ENCODE measurements at regions not wholly inside any gene's neighbourhood (a gene's known extent, or its start where the extent isn't known, plus 50 kb on each side); places are given as distances from the start of the nearest gene placed in this dataset.
A peak's percentile ranks its signal among the peaks of the same experiment; 100 is the strongest.

GRCh38 chr6:47134476-47135189 is 92.5 kb upstream of the ADGRF1 start (continued):
- no peak for TF ChIP-seq ZBTB46 (CRISPR knock-in tag; IDR thresholded peaks at IDR 0.05; ENCODE audit: borderline replicate concordance)
- TF ChIP-seq NCOA5 (CRISPR knock-in tag; IDR thresholded peaks at IDR 0.05), result no peak
- no peak for TF ChIP-seq GRHL1 (CRISPR knock-in tag; conservative IDR thresholded peaks at IDR 0.05)
- no peak for TF ChIP-seq ATF6 (CRISPR knock-in tag; conservative IDR thresholded peaks at IDR 0.05)
- peak; percentile 61 for TF ChIP-seq HMGXB3 (CRISPR knock-in tag; IDR thresholded peaks at IDR 0.05; ENCODE audit: borderline replicate concordance)
- no peak for TF ChIP-seq KDM2A (CRISPR knock-in tag; IDR thresholded peaks at IDR 0.05; ENCODE audit: borderline replicate concordance, low read depth)
- no peak for TF ChIP-seq CSRNP1 (CRISPR knock-in tag; IDR thresholded peaks at IDR 0.05)
- TF ChIP-seq RELA (CRISPR knock-in tag; IDR thresholded peaks at IDR 0.05), result no peak
- TF ChIP-seq SSRP1 (CRISPR knock-in tag; IDR thresholded peaks at IDR 0.05), result peak; percentile 79; the same call in 1 of the 2 replicates
- no peak for TF ChIP-seq ZSCAN21 (CRISPR knock-in tag; IDR thresholded peaks at IDR 0.05; ENCODE audit: borderline replicate concordance)
- TF ChIP-seq ZNF446 (CRISPR knock-in tag; IDR thresholded peaks at IDR 0.05), result no peak
- TF ChIP-seq NFATC3 (CRISPR knock-in tag; IDR thresholded peaks at IDR 0.05), result no peak
- no peak for TF ChIP-seq SIN3B (IDR thresholded peaks at IDR 0.05; ENCODE audit: low read length)
- no peak for TF ChIP-seq GABPB1 (CRISPR knock-in tag; IDR thresholded peaks at IDR 0.05)
- TF ChIP-seq ZNF501 (CRISPR knock-in tag; IDR thresholded peaks at IDR 0.05), result no peak
- no peak for TF ChIP-seq NFKB2 (CRISPR knock-in tag; IDR thresholded peaks at IDR 0.05; ENCODE audit: borderline replicate concordance)
- peak; percentile 46; the same call in 1 of the 2 replicates for TF ChIP-seq PHF21A (CRISPR knock-in tag; IDR thresholded peaks at IDR 0.05)
- no peak for TF ChIP-seq ZNF589 (CRISPR knock-in tag; conservative IDR thresholded peaks at IDR 0.05)
